GM18951 (cell line): ENCODE measurements at regions not wholly inside any gene's neighbourhood (a gene's known extent, or its start where the extent isn't known, plus 50 kb on each side); places are given as distances from the start of the nearest gene placed in this dataset.

Source experiments
- POLR2A ChIP-seq: IDR thresholded peaks from 4 replicates; pipeline ENCODE4 v1.6.1; 2011; ENCODE audit warnings: mild to moderate bottlenecking; ENCODE audit not compliant: insufficient read length, insufficient read depth; ENCODE audit errors: extremely low read depth
- in situ Hi-C: fragments of 300-500 bp; cut with MboI; formaldehyde crosslinking; loops from one replicate; pipeline ENCODE4 v1.12.0; 2022; ENCODE audit warnings: low sequenced_read_pairs, mixed read lengths, inconsistent platforms; ENCODE audit not compliant: unreplicated experiment

GRCh38 chr1:88371436-88372023, 312.5 kb upstream of the PKN2 start:
- in situ Hi-C loops, result no loop called here
- no peak for TF ChIP-seq POLR2A

- TF ChIP-seq POLR2A, result no peak
- in situ Hi-C loops, result no loop called here
Observed at GRCh38 chr1:88375977-88376376, 308.1 kb upstream of the PKN2 start.

- in situ Hi-C loops, result no loop called here
- TF ChIP-seq POLR2A, result no peak
Observed at GRCh38 chr1:88376421-88376820, 307.7 kb upstream of the PKN2 start.

GRCh38 chr1:88378560-88378959, 305.5 kb upstream of the PKN2 start:
- TF ChIP-seq POLR2A, result no peak
- in situ Hi-C loops, result no loop called here

- in situ Hi-C loops, result no loop called here
- no peak for TF ChIP-seq POLR2A
Observed at GRCh38 chr1:88394958-88395357, 289.1 kb upstream of the PKN2 start.

- TF ChIP-seq POLR2A, result no peak
- in situ Hi-C loops, result no loop called here
Observed at GRCh38 chr1:88398338-88398737, 285.7 kb upstream of the PKN2 start.

GRCh38 chr1:88399690-88400089, 284.4 kb upstream of the PKN2 start:
- in situ Hi-C loops, result no loop called here
- TF ChIP-seq POLR2A, result no peak

- in situ Hi-C loops, result no loop called here
Observed at GRCh38 chr1:88401313-88401712, 282.8 kb upstream of the PKN2 start.

GRCh38 chr1:88404582-88404981, 279.5 kb upstream of the PKN2 start:
- in situ Hi-C loops, result no loop called here
- TF ChIP-seq POLR2A, result no peak

More at GRCh38 chr1:88401313-88401712, 282.8 kb upstream of the PKN2 start:
- TF ChIP-seq POLR2A, result no peak

- in situ Hi-C loops, result no loop called here
- TF ChIP-seq POLR2A, result no peak
Observed at GRCh38 chr1:88407248-88407647, 276.8 kb upstream of the PKN2 start.

GRCh38 chr1:88421997-88422396, 262.1 kb upstream of the PKN2 start:
- TF ChIP-seq POLR2A, result no peak
- in situ Hi-C loops, result no loop called here

GRCh38 chr1:88433556-88433955, 250.5 kb upstream of the PKN2 start:
- in situ Hi-C loops, result no loop called here

GRCh38 chr1:88434836-88435235, 249.2 kb upstream of the PKN2 start:
- TF ChIP-seq POLR2A, result no peak
- in situ Hi-C loops, result no loop called here

More at GRCh38 chr1:88433556-88433955, 250.5 kb upstream of the PKN2 start:
- TF ChIP-seq POLR2A, result no peak

GRCh38 chr1:88441022-88441421, 243.1 kb upstream of the PKN2 start:
- no peak for TF ChIP-seq POLR2A
- in situ Hi-C loops, result no loop called here

GRCh38 chr1:88451856-88452255, 232.2 kb upstream of the PKN2 start:
- TF ChIP-seq POLR2A, result no peak
- in situ Hi-C loops, result no loop called here
